Panc1 (cell line): ENCODE measurements at regions not wholly inside any gene's neighbourhood (a gene's known extent, or its start where the extent isn't known, plus 50 kb on each side); places are given as distances from the start of the nearest gene placed in this dataset.

Experiments
- SIN3A ChIP-seq: IDR thresholded peaks from 2 replicates; pipeline ENCODE4 v1.6.1; 2012; ENCODE audit warnings: low read depth, mild to moderate bottlenecking, low read length, moderate library complexity, borderline replicate concordance; ENCODE audit not compliant: insufficient read depth
- TF ChIP-seq, protein P1 (sequence below): fragments of 450-650 bp; IDR thresholded peaks from 2 replicates; pipeline ENCODE4 v1.5.1; 2017; ENCODE audit warnings: mild to moderate bottlenecking

DNA sequence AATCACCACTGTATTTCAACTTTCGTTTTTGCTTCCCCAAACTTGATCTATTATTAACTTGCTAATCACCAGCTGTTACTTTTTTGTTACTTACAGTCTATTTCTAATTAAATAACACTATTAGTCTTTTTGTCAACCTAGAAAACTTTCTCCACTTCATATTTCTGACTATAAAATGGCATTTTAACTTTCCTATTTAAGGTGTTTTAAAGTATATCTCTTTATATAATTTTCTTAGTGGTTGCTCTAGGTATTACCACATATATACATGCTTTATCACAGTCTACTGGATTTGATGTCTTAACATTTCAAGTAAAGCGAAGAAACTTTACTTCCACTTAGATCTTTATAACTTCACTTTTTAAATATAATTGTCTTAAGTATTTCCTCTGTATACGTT lies 421.2 kb downstream of the DCAF12L2 start:
- TF ChIP-seq SIN3A: no peak
- TF ChIP-seq, protein P1, sequence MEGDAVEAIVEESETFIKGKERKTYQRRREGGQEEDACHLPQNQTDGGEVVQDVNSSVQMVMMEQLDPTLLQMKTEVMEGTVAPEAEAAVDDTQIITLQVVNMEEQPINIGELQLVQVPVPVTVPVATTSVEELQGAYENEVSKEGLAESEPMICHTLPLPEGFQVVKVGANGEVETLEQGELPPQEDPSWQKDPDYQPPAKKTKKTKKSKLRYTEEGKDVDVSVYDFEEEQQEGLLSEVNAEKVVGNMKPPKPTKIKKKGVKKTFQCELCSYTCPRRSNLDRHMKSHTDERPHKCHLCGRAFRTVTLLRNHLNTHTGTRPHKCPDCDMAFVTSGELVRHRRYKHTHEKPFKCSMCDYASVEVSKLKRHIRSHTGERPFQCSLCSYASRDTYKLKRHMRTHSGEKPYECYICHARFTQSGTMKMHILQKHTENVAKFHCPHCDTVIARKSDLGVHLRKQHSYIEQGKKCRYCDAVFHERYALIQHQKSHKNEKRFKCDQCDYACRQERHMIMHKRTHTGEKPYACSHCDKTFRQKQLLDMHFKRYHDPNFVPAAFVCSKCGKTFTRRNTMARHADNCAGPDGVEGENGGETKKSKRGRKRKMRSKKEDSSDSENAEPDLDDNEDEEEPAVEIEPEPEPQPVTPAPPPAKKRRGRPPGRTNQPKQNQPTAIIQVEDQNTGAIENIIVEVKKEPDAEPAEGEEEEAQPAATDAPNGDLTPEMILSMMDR: no peak
